ENCODE measurements at regions not wholly inside any gene's neighbourhood (a gene's known extent, or its start where the extent isn't known, plus 50 kb on each side); places are given as distances from the start of the nearest gene placed in this dataset.

GRCh38 chr11:81993755-81994154 is 739.9 kb downstream of the FAM181B start:
- TF ChIP-seq, protein P1, sequence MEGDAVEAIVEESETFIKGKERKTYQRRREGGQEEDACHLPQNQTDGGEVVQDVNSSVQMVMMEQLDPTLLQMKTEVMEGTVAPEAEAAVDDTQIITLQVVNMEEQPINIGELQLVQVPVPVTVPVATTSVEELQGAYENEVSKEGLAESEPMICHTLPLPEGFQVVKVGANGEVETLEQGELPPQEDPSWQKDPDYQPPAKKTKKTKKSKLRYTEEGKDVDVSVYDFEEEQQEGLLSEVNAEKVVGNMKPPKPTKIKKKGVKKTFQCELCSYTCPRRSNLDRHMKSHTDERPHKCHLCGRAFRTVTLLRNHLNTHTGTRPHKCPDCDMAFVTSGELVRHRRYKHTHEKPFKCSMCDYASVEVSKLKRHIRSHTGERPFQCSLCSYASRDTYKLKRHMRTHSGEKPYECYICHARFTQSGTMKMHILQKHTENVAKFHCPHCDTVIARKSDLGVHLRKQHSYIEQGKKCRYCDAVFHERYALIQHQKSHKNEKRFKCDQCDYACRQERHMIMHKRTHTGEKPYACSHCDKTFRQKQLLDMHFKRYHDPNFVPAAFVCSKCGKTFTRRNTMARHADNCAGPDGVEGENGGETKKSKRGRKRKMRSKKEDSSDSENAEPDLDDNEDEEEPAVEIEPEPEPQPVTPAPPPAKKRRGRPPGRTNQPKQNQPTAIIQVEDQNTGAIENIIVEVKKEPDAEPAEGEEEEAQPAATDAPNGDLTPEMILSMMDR (IDR thresholded peaks at IDR 0.05; ENCODE audit: low read length), result no peak
- TF ChIP-seq EZH2 (IDR thresholded peaks at IDR 0.05; ENCODE audit: borderline replicate concordance, low read length), result no peak

Data from OCI-LY1 (cell line).